ENCODE measurements at regions not wholly inside any gene's neighbourhood (a gene's known extent, or its start where the extent isn't known, plus 50 kb on each side); places are given as distances from the start of the nearest gene placed in this dataset.

GRCh38 chr1:184170719-184171118, 119.2 kb downstream of the TSEN15 start (continued):
- TF ChIP-seq, protein P1, sequence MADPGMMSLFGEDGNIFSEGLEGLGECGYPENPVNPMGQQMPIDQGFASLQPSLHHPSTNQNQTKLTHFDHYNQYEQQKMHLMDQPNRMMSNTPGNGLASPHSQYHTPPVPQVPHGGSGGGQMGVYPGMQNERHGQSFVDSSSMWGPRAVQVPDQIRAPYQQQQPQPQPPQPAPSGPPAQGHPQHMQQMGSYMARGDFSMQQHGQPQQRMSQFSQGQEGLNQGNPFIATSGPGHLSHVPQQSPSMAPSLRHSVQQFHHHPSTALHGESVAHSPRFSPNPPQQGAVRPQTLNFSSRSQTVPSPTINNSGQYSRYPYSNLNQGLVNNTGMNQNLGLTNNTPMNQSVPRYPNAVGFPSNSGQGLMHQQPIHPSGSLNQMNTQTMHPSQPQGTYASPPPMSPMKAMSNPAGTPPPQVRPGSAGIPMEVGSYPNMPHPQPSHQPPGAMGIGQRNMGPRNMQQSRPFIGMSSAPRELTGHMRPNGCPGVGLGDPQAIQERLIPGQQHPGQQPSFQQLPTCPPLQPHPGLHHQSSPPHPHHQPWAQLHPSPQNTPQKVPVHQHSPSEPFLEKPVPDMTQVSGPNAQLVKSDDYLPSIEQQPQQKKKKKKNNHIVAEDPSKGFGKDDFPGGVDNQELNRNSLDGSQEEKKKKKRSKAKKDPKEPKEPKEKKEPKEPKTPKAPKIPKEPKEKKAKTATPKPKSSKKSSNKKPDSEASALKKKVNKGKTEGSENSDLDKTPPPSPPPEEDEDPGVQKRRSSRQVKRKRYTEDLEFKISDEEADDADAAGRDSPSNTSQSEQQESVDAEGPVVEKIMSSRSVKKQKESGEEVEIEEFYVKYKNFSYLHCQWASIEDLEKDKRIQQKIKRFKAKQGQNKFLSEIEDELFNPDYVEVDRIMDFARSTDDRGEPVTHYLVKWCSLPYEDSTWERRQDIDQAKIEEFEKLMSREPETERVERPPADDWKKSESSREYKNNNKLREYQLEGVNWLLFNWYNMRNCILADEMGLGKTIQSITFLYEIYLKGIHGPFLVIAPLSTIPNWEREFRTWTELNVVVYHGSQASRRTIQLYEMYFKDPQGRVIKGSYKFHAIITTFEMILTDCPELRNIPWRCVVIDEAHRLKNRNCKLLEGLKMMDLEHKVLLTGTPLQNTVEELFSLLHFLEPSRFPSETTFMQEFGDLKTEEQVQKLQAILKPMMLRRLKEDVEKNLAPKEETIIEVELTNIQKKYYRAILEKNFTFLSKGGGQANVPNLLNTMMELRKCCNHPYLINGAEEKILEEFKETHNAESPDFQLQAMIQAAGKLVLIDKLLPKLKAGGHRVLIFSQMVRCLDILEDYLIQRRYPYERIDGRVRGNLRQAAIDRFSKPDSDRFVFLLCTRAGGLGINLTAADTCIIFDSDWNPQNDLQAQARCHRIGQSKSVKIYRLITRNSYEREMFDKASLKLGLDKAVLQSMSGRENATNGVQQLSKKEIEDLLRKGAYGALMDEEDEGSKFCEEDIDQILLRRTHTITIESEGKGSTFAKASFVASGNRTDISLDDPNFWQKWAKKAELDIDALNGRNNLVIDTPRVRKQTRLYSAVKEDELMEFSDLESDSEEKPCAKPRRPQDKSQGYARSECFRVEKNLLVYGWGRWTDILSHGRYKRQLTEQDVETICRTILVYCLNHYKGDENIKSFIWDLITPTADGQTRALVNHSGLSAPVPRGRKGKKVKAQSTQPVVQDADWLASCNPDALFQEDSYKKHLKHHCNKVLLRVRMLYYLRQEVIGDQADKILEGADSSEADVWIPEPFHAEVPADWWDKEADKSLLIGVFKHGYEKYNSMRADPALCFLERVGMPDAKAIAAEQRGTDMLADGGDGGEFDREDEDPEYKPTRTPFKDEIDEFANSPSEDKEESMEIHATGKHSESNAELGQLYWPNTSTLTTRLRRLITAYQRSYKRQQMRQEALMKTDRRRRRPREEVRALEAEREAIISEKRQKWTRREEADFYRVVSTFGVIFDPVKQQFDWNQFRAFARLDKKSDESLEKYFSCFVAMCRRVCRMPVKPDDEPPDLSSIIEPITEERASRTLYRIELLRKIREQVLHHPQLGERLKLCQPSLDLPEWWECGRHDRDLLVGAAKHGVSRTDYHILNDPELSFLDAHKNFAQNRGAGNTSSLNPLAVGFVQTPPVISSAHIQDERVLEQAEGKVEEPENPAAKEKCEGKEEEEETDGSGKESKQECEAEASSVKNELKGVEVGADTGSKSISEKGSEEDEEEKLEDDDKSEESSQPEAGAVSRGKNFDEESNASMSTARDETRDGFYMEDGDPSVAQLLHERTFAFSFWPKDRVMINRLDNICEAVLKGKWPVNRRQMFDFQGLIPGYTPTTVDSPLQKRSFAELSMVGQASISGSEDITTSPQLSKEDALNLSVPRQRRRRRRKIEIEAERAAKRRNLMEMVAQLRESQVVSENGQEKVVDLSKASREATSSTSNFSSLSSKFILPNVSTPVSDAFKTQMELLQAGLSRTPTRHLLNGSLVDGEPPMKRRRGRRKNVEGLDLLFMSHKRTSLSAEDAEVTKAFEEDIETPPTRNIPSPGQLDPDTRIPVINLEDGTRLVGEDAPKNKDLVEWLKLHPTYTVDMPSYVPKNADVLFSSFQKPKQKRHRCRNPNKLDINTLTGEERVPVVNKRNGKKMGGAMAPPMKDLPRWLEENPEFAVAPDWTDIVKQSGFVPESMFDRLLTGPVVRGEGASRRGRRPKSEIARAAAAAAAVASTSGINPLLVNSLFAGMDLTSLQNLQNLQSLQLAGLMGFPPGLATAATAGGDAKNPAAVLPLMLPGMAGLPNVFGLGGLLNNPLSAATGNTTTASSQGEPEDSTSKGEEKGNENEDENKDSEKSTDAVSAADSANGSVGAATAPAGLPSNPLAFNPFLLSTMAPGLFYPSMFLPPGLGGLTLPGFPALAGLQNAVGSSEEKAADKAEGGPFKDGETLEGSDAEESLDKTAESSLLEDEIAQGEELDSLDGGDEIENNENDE (IDR thresholded peaks at IDR 0.05; ENCODE audit: insufficient replicate concordance, low read length), result no peak
- TF ChIP-seq SIRT6 (IDR thresholded peaks at IDR 0.05; ENCODE audit: low read length) (no peak), NRF1 (IDR thresholded peaks at IDR 0.05; ENCODE audit: low read depth, low read length) (no peak)
